ENCODE measurements at regions not wholly inside any gene's neighbourhood (a gene's known extent, or its start where the extent isn't known, plus 50 kb on each side); places are given as distances from the start of the nearest gene placed in this dataset.

GRCh38 chr13:97849305-97849704 lies 104.2 kb upstream of the IPO5 start:
- Histone ChIP-seq H3K4me3 (ENCODE audit: low read depth, low read length) (no peak overlapping the region), H3K36me3 (ENCODE audit: control insufficient read depth, insufficient read depth, low read length) (no peaks in the 10 kb centered on the region), H3K27me3 (ENCODE audit: control insufficient read depth, insufficient read depth, low read length) (peaks cover 2% of the 10 kb centered on the region), H3K27ac (ENCODE audit: insufficient read depth, low read length, poor library complexity, severe bottlenecking) (no peak overlapping the region), H3K4me1 (ENCODE audit: control insufficient read depth, insufficient read depth, low read length, poor library complexity, severe bottlenecking) (no peaks in the 10 kb centered on the region), H3K9me3 (ENCODE audit: control insufficient read depth in 2 of 2, low read length in 2 of 2) (no peaks in the 10 kb centered on the region)
- DNase-seq (peak in 1 of 3 donors; percentile 3), ATAC-seq (ENCODE audit: low read depth in 2 of 2) (no peak)
- H3K27ac Mint-ChIP-seq = no peak overlapping the region
- no peak overlapping the region for H3K4me3 Mint-ChIP-seq
- H3K27me3 Mint-ChIP-seq = peaks cover 4% of the 10 kb centered on the region
- H3K4me1 Mint-ChIP-seq = no peaks in the 10 kb centered on the region
- H3K9me3 Mint-ChIP-seq = peaks cover 0 to 5% (median 0%) of the 10 kb centered on the region in 7 donors
- no peaks in the 10 kb centered on the region for H3K36me3 Mint-ChIP-seq

GRCh38 chr13:97851269-97851668 lies 102.2 kb upstream of the IPO5 start:
- no peaks in the 10 kb centered on the region for H3K36me3 ChIP-seq (ENCODE audit: control insufficient read depth, insufficient read depth, low read length)
- H3K4me1 Mint-ChIP-seq = no peaks in the 10 kb centered on the region
- H3K27me3 ChIP-seq (ENCODE audit: control insufficient read depth, insufficient read depth, low read length) = peaks cover 2% of the 10 kb centered on the region
- no peak overlapping the region for H3K27ac ChIP-seq (ENCODE audit: insufficient read depth, low read length, poor library complexity, severe bottlenecking)
- DNase-seq (no peak), ATAC-seq (ENCODE audit: low read depth in 2 of 2) (no peak)
- no peaks in the 10 kb centered on the region for H3K4me1 ChIP-seq (ENCODE audit: control insufficient read depth, insufficient read depth, low read length, poor library complexity, severe bottlenecking)
- no peak overlapping the region for H3K4me3 Mint-ChIP-seq
- H3K9me3 ChIP-seq (ENCODE audit: control insufficient read depth in 2 of 2, low read length in 2 of 2) = no peaks in the 10 kb centered on the region
- no peak overlapping the region for H3K4me3 ChIP-seq (ENCODE audit: low read depth, low read length)
- H3K36me3 Mint-ChIP-seq = no peaks in the 10 kb centered on the region
- H3K27ac Mint-ChIP-seq = no peak overlapping the region
- peaks cover 2% of the 10 kb centered on the region for H3K27me3 Mint-ChIP-seq
- peaks cover 0 to 4% (median 0%) of the 10 kb centered on the region in 7 donors for H3K9me3 Mint-ChIP-seq

GRCh38 chr13:97852181-97852874 lies 101.1 kb upstream of the IPO5 start:
- H3K4me1 ChIP-seq (ENCODE audit: control insufficient read depth, insufficient read depth, low read length, poor library complexity, severe bottlenecking) = no peaks in the 10 kb centered on the region
- no peaks in the 10 kb centered on the region for H3K36me3 ChIP-seq (ENCODE audit: control insufficient read depth, insufficient read depth, low read length)
- Mint-ChIP-seq H3K27ac (peak overlapping the region in 1 of 3 donors; percentile 1), H3K36me3 (no peaks in the 10 kb centered on the region), H3K27me3 (peaks cover 4% of the 10 kb centered on the region), H3K4me1 (no peaks in the 10 kb centered on the region), H3K4me3 (no peak overlapping the region), H3K9me3 (peaks cover 0 to 4% (median 0%) of the 10 kb centered on the region in 7 donors)
- no peak for ATAC-seq (ENCODE audit: low read depth in 2 of 2)
- H3K27me3 ChIP-seq (ENCODE audit: control insufficient read depth, insufficient read depth, low read length) = peaks cover 2% of the 10 kb centered on the region
- H3K9me3 ChIP-seq (ENCODE audit: control insufficient read depth in 2 of 2, low read length in 2 of 2) = no peaks in the 10 kb centered on the region
- H3K27ac ChIP-seq (ENCODE audit: insufficient read depth, low read length, poor library complexity, severe bottlenecking) = no peak overlapping the region
- no peak overlapping the region for H3K4me3 ChIP-seq (ENCODE audit: low read depth, low read length)
- DNase-seq = no peak

- Mint-ChIP-seq H3K9me3 (peaks cover 0 to 4% (median 0%) of the 10 kb centered on the region in 7 donors), H3K4me1 (no peaks in the 10 kb centered on the region), H3K4me3 (no peak overlapping the region), H3K36me3 (no peaks in the 10 kb centered on the region), H3K27me3 (peaks cover 4% of the 10 kb centered on the region), H3K27ac (no peak overlapping the region)
- H3K36me3 ChIP-seq (ENCODE audit: control insufficient read depth, insufficient read depth, low read length) = no peaks in the 10 kb centered on the region
- no peak for ATAC-seq (ENCODE audit: low read depth in 2 of 2)
- no peak overlapping the region for H3K27ac ChIP-seq (ENCODE audit: insufficient read depth, low read length, poor library complexity, severe bottlenecking)
- no peak overlapping the region for H3K4me3 ChIP-seq (ENCODE audit: low read depth, low read length)
- H3K4me1 ChIP-seq (ENCODE audit: control insufficient read depth, insufficient read depth, low read length, poor library complexity, severe bottlenecking) = no peaks in the 10 kb centered on the region
- H3K9me3 ChIP-seq (ENCODE audit: control insufficient read depth in 2 of 2, low read length in 2 of 2) = no peaks in the 10 kb centered on the region
- H3K27me3 ChIP-seq (ENCODE audit: control insufficient read depth, insufficient read depth, low read length) = peaks cover 2% of the 10 kb centered on the region
- DNase-seq = no peak
These were observed 99.9 kb upstream of the IPO5 start for GRCh38 chr13:97853550-97853949.

GRCh38 chr13:97855570-97856303 lies 97.7 kb upstream of the IPO5 start:
- peaks cover 0 to 2% (median 0%) of the 10 kb centered on the region in 7 donors for H3K9me3 Mint-ChIP-seq
- H3K4me3 Mint-ChIP-seq = no peak overlapping the region
- Histone ChIP-seq H3K4me1 (ENCODE audit: control insufficient read depth, insufficient read depth, low read length, poor library complexity, severe bottlenecking) (no peaks in the 10 kb centered on the region), H3K4me3 (ENCODE audit: low read depth, low read length) (no peak overlapping the region), H3K27me3 (ENCODE audit: control insufficient read depth, insufficient read depth, low read length) (no peaks in the 10 kb centered on the region), H3K36me3 (ENCODE audit: control insufficient read depth, insufficient read depth, low read length) (no peaks in the 10 kb centered on the region), H3K27ac (ENCODE audit: insufficient read depth, low read length, poor library complexity, severe bottlenecking) (no peak overlapping the region), H3K9me3 (ENCODE audit: control insufficient read depth in 2 of 2, low read length in 2 of 2) (no peaks in the 10 kb centered on the region)
- H3K36me3 Mint-ChIP-seq = no peaks in the 10 kb centered on the region
- peaks cover 4% of the 10 kb centered on the region for H3K27me3 Mint-ChIP-seq
- H3K27ac Mint-ChIP-seq = no peak overlapping the region
- DNase-seq = peak in 2 of 3 donors; percentile 8 to 48
- ATAC-seq (ENCODE audit: low read depth in 2 of 2) = no peak
- no peaks in the 10 kb centered on the region for H3K4me1 Mint-ChIP-seq

GRCh38 chr13:97856304-97856675 lies 97.2 kb upstream of the IPO5 start:
- H3K27ac ChIP-seq (ENCODE audit: insufficient read depth, low read length, poor library complexity, severe bottlenecking) = no peak overlapping the region
- Mint-ChIP-seq H3K36me3 (no peaks in the 10 kb centered on the region), H3K4me3 (no peak overlapping the region), H3K4me1 (no peaks in the 10 kb centered on the region), H3K27ac (no peak overlapping the region), H3K27me3 (peaks cover 4% of the 10 kb centered on the region), H3K9me3 (peaks cover 0 to 2% (median 0%) of the 10 kb centered on the region in 7 donors)
- no peaks in the 10 kb centered on the region for H3K36me3 ChIP-seq (ENCODE audit: control insufficient read depth, insufficient read depth, low read length)
- no peak for DNase-seq
- ATAC-seq (ENCODE audit: low read depth in 2 of 2) = no peak
- no peaks in the 10 kb centered on the region for H3K27me3 ChIP-seq (ENCODE audit: control insufficient read depth, insufficient read depth, low read length)
- no peak overlapping the region for H3K4me3 ChIP-seq (ENCODE audit: low read depth, low read length)
- no peaks in the 10 kb centered on the region for H3K4me1 ChIP-seq (ENCODE audit: control insufficient read depth, insufficient read depth, low read length, poor library complexity, severe bottlenecking)
- no peaks in the 10 kb centered on the region for H3K9me3 ChIP-seq (ENCODE audit: control insufficient read depth in 2 of 2, low read length in 2 of 2)

GRCh38 chr13:97858161-97858560 lies 95.3 kb upstream of the IPO5 start:
- H3K27me3 ChIP-seq (ENCODE audit: control insufficient read depth, insufficient read depth, low read length) = no peaks in the 10 kb centered on the region
- H3K27ac Mint-ChIP-seq = no peak overlapping the region
- peaks cover 0 to 2% (median 1%) of the 10 kb centered on the region in 7 donors for H3K9me3 Mint-ChIP-seq
- ATAC-seq (ENCODE audit: low read depth in 2 of 2) = no peak
- no peaks in the 10 kb centered on the region for H3K9me3 ChIP-seq (ENCODE audit: control insufficient read depth in 2 of 2, low read length in 2 of 2)
- no peaks in the 10 kb centered on the region for H3K36me3 ChIP-seq (ENCODE audit: control insufficient read depth, insufficient read depth, low read length)
- H3K4me3 ChIP-seq (ENCODE audit: low read depth, low read length) = no peak overlapping the region
- H3K4me1 Mint-ChIP-seq = no peaks in the 10 kb centered on the region
- H3K36me3 Mint-ChIP-seq = no peaks in the 10 kb centered on the region
- H3K27me3 Mint-ChIP-seq = peaks cover 10% of the 10 kb centered on the region
- H3K27ac ChIP-seq (ENCODE audit: insufficient read depth, low read length, poor library complexity, severe bottlenecking) = no peak overlapping the region
- H3K4me1 ChIP-seq (ENCODE audit: control insufficient read depth, insufficient read depth, low read length, poor library complexity, severe bottlenecking) = no peaks in the 10 kb centered on the region
- DNase-seq = no peak
- H3K4me3 Mint-ChIP-seq = no peak overlapping the region

GRCh38 chr13:97866346-97866745 lies 87.1 kb upstream of the IPO5 start:
- Histone ChIP-seq H3K4me1 (ENCODE audit: control insufficient read depth, insufficient read depth, low read length, poor library complexity, severe bottlenecking) (no peaks in the 10 kb centered on the region), H3K9me3 (ENCODE audit: control insufficient read depth in 2 of 2, low read length in 2 of 2) (no peaks in the 10 kb centered on the region), H3K27me3 (ENCODE audit: control insufficient read depth, insufficient read depth, low read length) (no peaks in the 10 kb centered on the region), H3K4me3 (ENCODE audit: low read depth, low read length) (no peak overlapping the region), H3K36me3 (ENCODE audit: control insufficient read depth, insufficient read depth, low read length) (no peaks in the 10 kb centered on the region), H3K27ac (ENCODE audit: insufficient read depth, low read length, poor library complexity, severe bottlenecking) (no peak overlapping the region)
- no peaks in the 10 kb centered on the region for H3K4me1 Mint-ChIP-seq
- no peak for ATAC-seq (ENCODE audit: low read depth in 2 of 2)
- H3K4me3 Mint-ChIP-seq = no peak overlapping the region
- no peak for DNase-seq
- H3K9me3 Mint-ChIP-seq = peaks cover 0 to 6% (median 1%) of the 10 kb centered on the region in 7 donors
- H3K36me3 Mint-ChIP-seq = no peaks in the 10 kb centered on the region
- peaks cover 10% of the 10 kb centered on the region for H3K27me3 Mint-ChIP-seq
- H3K27ac Mint-ChIP-seq = no peak overlapping the region

Data from CD4-positive, CD25-positive, alpha-beta regulatory T cell (primary cell).